Left ventricle myocardium inferior (tissue), 1 donor: ENCODE measurements at regions not wholly inside any gene's neighbourhood (a gene's known extent, or its start where the extent isn't known, plus 50 kb on each side); places are given as distances from the start of the nearest gene placed in this dataset.

ENCODE experiments used
- DNase-seq: peaks from one replicate; pipeline ENCODE4 v3.0.0-alpha.2; 2020
- H3K27ac ChIP-seq: fragments of 200-600 bp; replicated peaks from 2 replicates; pipeline ENCODE4 v1.8.0; 2021
- H3K27me3 ChIP-seq: fragments of 200-600 bp; 2 replicates; pipeline ENCODE4 v1.8.0; 2021; ENCODE audit warnings: low read depth
- H3K36me3 ChIP-seq: fragments of 200-600 bp; 2 replicates; pipeline ENCODE4 v1.8.0; 2021
- H3K4me1 ChIP-seq: fragments of 200-600 bp; 2 replicates; pipeline ENCODE4 v1.8.0; 2021
- H3K4me3 ChIP-seq: fragments of 200-600 bp; 2 replicates; pipeline ENCODE4 v1.8.0; 2021; ENCODE audit warnings: mild to moderate bottlenecking, moderate library complexity
- H3K9me3 ChIP-seq: fragments of 200-600 bp; replicated peaks from 2 replicates; pipeline ENCODE4 v1.8.0; 2021
- intact Hi-C: fragments of 100-400 bp; cut with micrococcal nuclease; formaldehyde crosslinking; loops from one replicate; pipeline ENCODE4 v1.11.0; 2022
- TF ChIP-seq, protein P1 (sequence below): fragments of 200-600 bp; IDR thresholded peaks from 2 replicates; pipeline ENCODE4 v1.8.0; 2021; ENCODE audit warnings: antibody characterized with exemption, mild to moderate bottlenecking, borderline replicate concordance
- donor health status: DM: no; HTN: yes; CAD: no; lungs with severe emphysema.

DNA sequence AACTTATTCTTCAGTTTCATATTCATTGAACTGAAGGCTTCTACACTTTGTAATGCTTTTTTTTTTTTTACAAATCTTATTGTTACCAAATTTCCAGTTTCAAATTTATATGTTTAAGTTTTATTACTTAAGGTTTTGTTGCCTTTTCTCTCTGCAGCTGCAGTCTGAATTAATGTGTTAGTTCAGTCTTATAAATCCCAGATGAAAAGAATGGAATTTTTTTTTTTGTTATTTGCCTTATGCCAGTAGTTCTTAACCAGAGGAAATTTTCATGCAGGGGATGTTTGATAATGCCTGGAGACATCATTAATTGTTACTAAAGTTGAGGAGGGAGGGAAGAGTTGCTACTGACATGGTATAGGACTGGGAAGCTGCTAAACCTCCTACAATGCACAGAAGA, 367.9 kb upstream of the SPRY2 start:
- H3K9me3 ChIP-seq = peaks cover 13% of the 10 kb centered on the region
- no peaks in the 10 kb centered on the region for H3K36me3 ChIP-seq
- no peaks in the 10 kb centered on the region for H3K4me1 ChIP-seq
- intact Hi-C loops = no loop called here
- H3K27ac ChIP-seq = no peak overlapping the region
- no peaks in the 10 kb centered on the region for H3K27me3 ChIP-seq
- TF ChIP-seq, protein P1, sequence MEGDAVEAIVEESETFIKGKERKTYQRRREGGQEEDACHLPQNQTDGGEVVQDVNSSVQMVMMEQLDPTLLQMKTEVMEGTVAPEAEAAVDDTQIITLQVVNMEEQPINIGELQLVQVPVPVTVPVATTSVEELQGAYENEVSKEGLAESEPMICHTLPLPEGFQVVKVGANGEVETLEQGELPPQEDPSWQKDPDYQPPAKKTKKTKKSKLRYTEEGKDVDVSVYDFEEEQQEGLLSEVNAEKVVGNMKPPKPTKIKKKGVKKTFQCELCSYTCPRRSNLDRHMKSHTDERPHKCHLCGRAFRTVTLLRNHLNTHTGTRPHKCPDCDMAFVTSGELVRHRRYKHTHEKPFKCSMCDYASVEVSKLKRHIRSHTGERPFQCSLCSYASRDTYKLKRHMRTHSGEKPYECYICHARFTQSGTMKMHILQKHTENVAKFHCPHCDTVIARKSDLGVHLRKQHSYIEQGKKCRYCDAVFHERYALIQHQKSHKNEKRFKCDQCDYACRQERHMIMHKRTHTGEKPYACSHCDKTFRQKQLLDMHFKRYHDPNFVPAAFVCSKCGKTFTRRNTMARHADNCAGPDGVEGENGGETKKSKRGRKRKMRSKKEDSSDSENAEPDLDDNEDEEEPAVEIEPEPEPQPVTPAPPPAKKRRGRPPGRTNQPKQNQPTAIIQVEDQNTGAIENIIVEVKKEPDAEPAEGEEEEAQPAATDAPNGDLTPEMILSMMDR = no peak
- DNase-seq = no peak
- no peak overlapping the region for H3K4me3 ChIP-seq

GRCh38 chr13:80707000-80707983, 366.4 kb upstream of the SPRY2 start:
- H3K27me3 ChIP-seq = no peaks in the 10 kb centered on the region
- no peaks in the 10 kb centered on the region for H3K4me1 ChIP-seq
- H3K9me3 ChIP-seq = peaks cover 7% of the 10 kb centered on the region
- no peaks in the 10 kb centered on the region for H3K36me3 ChIP-seq
- TF ChIP-seq, protein P1 = no peak
- no peak overlapping the region for H3K4me3 ChIP-seq
- no peak for DNase-seq
- intact Hi-C loops = no loop called here
- H3K27ac ChIP-seq = no peak overlapping the region

DNA sequence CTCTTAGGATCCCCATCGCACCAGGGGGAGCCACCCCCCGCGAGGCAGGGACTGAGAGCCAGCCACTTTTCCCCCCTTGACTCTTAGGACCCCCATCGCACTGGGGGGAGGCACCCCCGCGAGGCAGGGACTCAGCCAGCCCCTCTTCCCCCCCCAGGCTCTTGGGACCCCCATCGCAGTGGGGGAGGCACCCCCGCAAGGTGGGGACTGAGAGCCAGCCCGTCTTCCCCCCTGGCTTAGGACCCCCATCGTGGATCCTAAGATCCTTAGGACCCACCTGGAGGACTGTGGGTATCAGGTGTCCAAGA, 365.2 kb upstream of the SPRY2 start:
- no peak overlapping the region for H3K27ac ChIP-seq
- TF ChIP-seq, protein P1 = no peak
- no peak for DNase-seq
- intact Hi-C loops = no loop called here
- peaks cover 18% of the 10 kb centered on the region for H3K9me3 ChIP-seq
- no peaks in the 10 kb centered on the region for H3K4me1 ChIP-seq
- H3K36me3 ChIP-seq = no peaks in the 10 kb centered on the region
- no peak overlapping the region for H3K4me3 ChIP-seq
- no peaks in the 10 kb centered on the region for H3K27me3 ChIP-seq

GRCh38 chr13:80705371-80706163, 364.6 kb upstream of the SPRY2 start:
- no peaks in the 10 kb centered on the region for H3K4me1 ChIP-seq
- intact Hi-C loops = no loop called here
- TF ChIP-seq, protein P1 = no peak
- peaks cover 21% of the 10 kb centered on the region for H3K9me3 ChIP-seq
- no peak for DNase-seq
- no peak overlapping the region for H3K4me3 ChIP-seq
- no peaks in the 10 kb centered on the region for H3K27me3 ChIP-seq
- H3K36me3 ChIP-seq = no peaks in the 10 kb centered on the region
- H3K27ac ChIP-seq = no peak overlapping the region

DNA sequence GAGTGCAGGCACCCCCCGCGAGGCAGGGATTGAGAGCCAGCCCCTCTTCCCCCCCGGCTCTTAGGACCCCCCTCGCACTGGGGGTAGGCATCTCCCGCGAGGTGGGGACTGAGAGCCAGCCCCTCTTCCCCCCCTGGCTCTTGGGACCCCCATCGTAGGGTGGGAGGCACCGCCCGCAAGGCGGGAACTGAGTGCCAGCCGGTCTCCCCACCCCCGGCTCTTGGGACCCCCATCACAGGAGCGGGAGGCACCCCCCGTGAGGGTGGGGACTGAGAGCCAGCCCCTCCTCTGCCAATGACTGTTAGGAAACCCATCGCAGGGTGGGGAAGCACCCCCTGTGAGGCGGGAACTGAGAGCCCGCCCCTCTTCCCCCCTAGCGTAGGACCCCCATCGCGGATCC, 363.4 kb upstream of the SPRY2 start:
- Histone ChIP-seq H3K27ac (no peak overlapping the region), H3K9me3 (peaks cover 27% of the 10 kb centered on the region), H3K4me1 (no peaks in the 10 kb centered on the region), H3K4me3 (no peak overlapping the region), H3K27me3 (no peaks in the 10 kb centered on the region), H3K36me3 (no peaks in the 10 kb centered on the region)
- no peak for DNase-seq
- TF ChIP-seq, protein P1 = no peak
- intact Hi-C loops = no loop called here
